Sigmoid colon (tissue), 4 donors: ENCODE measurements at regions not wholly inside any gene's neighbourhood (a gene's known extent, or its start where the extent isn't known, plus 50 kb on each side); places are given as distances from the start of the nearest gene placed in this dataset.

Experiments
- CTCF ChIP-seq, 4 experiments: fragments of 450-650 bp in 3 of 4; fragments of 200-600 bp in 1 of 4; IDR thresholded peaks; one replicate each; pipeline ENCODE4 v1.5.1; 2016 to 2019; ENCODE audit warnings: antibody characterized with exemption in 4 of 4, mild to moderate bottlenecking in 3 of 4, moderate library complexity in 2 of 4
- EP300 ChIP-seq, 4 donors: sonication (generic); formaldehyde crosslinking; IDR thresholded peaks; one replicate each; pipeline ENCODE4 v1.6.1; 2017; ENCODE audit warnings: antibody characterized with exemption in 4 of 4
- POLR2A ChIP-seq, 2 donors: fragments of 450-650 bp; IDR thresholded peaks; one replicate each; pipeline ENCODE4 v1.6.1; 2016; ENCODE audit warnings: antibody characterized with exemption in 2 of 2, mild to moderate bottlenecking in 2 of 2, moderate library complexity in 2 of 2

- TF ChIP-seq CTCF (IDR thresholded peaks at IDR 0.05) (no peak), POLR2A (IDR thresholded peaks at IDR 0.05) (no peak), EP300 (IDR thresholded peaks at IDR 0.05) (no peak)
Observed at GRCh38 chr13:21228738-21229137, 52.3 kb downstream of the MRPL57 start.
